ENCODE measurements at regions not wholly inside any gene's neighbourhood (a gene's known extent, or its start where the extent isn't known, plus 50 kb on each side); places are given as distances from the start of the nearest gene placed in this dataset.

DNA sequence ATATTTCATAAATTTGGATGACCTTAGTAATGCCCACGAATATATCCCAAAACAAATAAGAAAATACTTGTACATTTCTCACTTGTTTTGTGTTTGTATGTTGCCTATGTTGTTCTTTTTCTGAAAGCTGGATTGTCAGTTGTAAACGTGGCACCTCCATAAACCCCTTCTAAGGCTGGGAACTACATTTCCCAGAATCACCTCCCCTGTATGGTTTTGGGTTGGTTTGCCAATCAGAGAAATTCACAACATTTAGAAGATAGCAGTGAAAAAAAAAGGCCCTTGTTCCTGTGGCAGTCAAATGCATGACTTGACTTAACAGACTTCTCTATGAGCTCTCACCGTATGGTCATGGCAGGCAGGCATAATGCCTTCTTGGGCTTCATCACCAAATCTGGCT, 676.3 kb upstream of the STEAP1 start (continued):
- no peak for TF ChIP-seq HMGXB4 (CRISPR knock-in tag; IDR thresholded peaks at IDR 0.05)
- TF ChIP-seq NR2C2 (CRISPR knock-in tag; IDR thresholded peaks at IDR 0.05): no peak
- TF ChIP-seq ATF6 (CRISPR knock-in tag; IDR thresholded peaks at IDR 0.05): no peak
- TF ChIP-seq ZNF532 (CRISPR knock-in tag; IDR thresholded peaks at IDR 0.05; ENCODE audit: borderline replicate concordance): no peak
- TF ChIP-seq ZNF671 (CRISPR knock-in tag; IDR thresholded peaks at IDR 0.05): no peak
- no peak for TF ChIP-seq RORB (CRISPR knock-in tag; IDR thresholded peaks at IDR 0.05)

DNA sequence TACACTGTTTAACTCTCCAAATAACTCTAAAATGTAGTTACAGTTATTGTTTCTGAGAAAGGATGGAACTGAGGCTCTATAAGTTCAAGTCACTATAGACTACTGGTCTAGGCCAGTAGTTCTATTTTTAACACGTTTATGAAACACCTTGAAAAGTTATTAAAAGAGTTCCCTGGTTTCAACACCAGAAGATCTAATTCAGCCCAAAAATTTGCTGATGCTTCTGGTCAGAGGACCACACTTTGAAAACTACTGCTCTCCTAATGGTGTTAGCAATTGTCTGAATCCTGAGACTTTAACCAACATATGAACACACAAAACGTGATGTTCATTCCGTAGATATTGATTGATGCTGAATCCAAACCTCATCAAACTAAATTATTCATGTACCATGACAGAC, 658.6 kb upstream of the STEAP1 start:
- Mint-ChIP-seq H3K27ac (no peak overlapping the region), H3K4me3 (no peak overlapping the region), H3K9me3 (no peaks in the 10 kb centered on the region), H3K4me1 (peaks cover 3% of the 10 kb centered on the region; the same call in 1 of the 2 replicates), H3K36me3 (no peaks in the 10 kb centered on the region), H3K27me3 (ENCODE audit: low read depth) (no peaks in the 10 kb centered on the region)
- DNase-seq (ENCODE audit: low spot score) (no peak), ATAC-seq (no peak)
- ChIA-PET CTCF (no interaction called here), POLR2A (no interaction called here)
- TF ChIP-seq, protein P1, sequence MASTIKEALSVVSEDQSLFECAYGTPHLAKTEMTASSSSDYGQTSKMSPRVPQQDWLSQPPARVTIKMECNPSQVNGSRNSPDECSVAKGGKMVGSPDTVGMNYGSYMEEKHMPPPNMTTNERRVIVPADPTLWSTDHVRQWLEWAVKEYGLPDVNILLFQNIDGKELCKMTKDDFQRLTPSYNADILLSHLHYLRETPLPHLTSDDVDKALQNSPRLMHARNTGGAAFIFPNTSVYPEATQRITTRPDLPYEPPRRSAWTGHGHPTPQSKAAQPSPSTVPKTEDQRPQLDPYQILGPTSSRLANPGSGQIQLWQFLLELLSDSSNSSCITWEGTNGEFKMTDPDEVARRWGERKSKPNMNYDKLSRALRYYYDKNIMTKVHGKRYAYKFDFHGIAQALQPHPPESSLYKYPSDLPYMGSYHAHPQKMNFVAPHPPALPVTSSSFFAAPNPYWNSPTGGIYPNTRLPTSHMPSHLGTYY (CRISPR knock-in tag; IDR thresholded peaks at IDR 0.05): no peak
- TF ChIP-seq EMX1 (CRISPR knock-in tag; IDR thresholded peaks at IDR 0.05) (no peak), TEAD1 (CRISPR knock-in tag; IDR thresholded peaks at IDR 0.05) (no peak), ZNF281 (CRISPR knock-in tag; IDR thresholded peaks at IDR 0.05) (no peak), CREM (CRISPR knock-in tag; IDR thresholded peaks at IDR 0.05) (no peak), ZNF317 (CRISPR knock-in tag; IDR thresholded peaks at IDR 0.05; ENCODE audit: borderline replicate concordance, low read depth) (no peak), JUN (CRISPR knock-in tag; IDR thresholded peaks at IDR 0.05) (no peak), ZNF138 (CRISPR knock-in tag; conservative IDR thresholded peaks at IDR 0.05) (no peak), ATF2 (CRISPR knock-in tag; IDR thresholded peaks at IDR 0.05; ENCODE audit: borderline replicate concordance, low read depth) (no peak), FOXK1 (CRISPR knock-in tag; IDR thresholded peaks at IDR 0.05) (no peak)
- TF ChIP-seq, protein P2, sequence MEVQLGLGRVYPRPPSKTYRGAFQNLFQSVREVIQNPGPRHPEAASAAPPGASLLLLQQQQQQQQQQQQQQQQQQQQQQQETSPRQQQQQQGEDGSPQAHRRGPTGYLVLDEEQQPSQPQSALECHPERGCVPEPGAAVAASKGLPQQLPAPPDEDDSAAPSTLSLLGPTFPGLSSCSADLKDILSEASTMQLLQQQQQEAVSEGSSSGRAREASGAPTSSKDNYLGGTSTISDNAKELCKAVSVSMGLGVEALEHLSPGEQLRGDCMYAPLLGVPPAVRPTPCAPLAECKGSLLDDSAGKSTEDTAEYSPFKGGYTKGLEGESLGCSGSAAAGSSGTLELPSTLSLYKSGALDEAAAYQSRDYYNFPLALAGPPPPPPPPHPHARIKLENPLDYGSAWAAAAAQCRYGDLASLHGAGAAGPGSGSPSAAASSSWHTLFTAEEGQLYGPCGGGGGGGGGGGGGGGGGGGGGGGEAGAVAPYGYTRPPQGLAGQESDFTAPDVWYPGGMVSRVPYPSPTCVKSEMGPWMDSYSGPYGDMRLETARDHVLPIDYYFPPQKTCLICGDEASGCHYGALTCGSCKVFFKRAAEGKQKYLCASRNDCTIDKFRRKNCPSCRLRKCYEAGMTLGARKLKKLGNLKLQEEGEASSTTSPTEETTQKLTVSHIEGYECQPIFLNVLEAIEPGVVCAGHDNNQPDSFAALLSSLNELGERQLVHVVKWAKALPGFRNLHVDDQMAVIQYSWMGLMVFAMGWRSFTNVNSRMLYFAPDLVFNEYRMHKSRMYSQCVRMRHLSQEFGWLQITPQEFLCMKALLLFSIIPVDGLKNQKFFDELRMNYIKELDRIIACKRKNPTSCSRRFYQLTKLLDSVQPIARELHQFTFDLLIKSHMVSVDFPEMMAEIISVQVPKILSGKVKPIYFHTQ (CRISPR knock-in tag; IDR thresholded peaks at IDR 0.05): no peak
- TF ChIP-seq, protein P3, sequence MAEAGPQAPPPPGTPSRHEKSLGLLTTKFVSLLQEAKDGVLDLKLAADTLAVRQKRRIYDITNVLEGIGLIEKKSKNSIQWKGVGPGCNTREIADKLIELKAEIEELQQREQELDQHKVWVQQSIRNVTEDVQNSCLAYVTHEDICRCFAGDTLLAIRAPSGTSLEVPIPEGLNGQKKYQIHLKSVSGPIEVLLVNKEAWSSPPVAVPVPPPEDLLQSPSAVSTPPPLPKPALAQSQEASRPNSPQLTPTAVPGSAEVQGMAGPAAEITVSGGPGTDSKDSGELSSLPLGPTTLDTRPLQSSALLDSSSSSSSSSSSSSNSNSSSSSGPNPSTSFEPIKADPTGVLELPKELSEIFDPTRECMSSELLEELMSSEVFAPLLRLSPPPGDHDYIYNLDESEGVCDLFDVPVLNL (CRISPR knock-in tag; IDR thresholded peaks at IDR 0.05; ENCODE audit: borderline replicate concordance, low read depth): no peak

Data from WTC11 (cell line).